SU-DHL-6 (cell line): ENCODE measurements at regions not wholly inside any gene's neighbourhood (a gene's known extent, or its start where the extent isn't known, plus 50 kb on each side); places are given as distances from the start of the nearest gene placed in this dataset.

Source experiments
- EZH2phosphoT487 ChIP-seq: fragments of 200-600 bp; sonication (generic), shearing (Covaris generic); conservative IDR thresholded peaks from 2 replicates; pipeline ENCODE4 v1.6.1; 2018; ENCODE audit warnings: mild to moderate bottlenecking, antibody characterized with exemption, low read length, moderate library complexity, mixed read lengths
- TF ChIP-seq, protein P1 (sequence below): fragments of 200-600 bp; sonication (generic); IDR thresholded peaks from one replicate; pipeline ENCODE4 v1.5.1; 2017; ENCODE audit warnings: antibody characterized with exemption, mild to moderate bottlenecking, low read length, moderate library complexity; ENCODE audit not compliant: insufficient read depth, poor library complexity, severe bottlenecking

DNA sequence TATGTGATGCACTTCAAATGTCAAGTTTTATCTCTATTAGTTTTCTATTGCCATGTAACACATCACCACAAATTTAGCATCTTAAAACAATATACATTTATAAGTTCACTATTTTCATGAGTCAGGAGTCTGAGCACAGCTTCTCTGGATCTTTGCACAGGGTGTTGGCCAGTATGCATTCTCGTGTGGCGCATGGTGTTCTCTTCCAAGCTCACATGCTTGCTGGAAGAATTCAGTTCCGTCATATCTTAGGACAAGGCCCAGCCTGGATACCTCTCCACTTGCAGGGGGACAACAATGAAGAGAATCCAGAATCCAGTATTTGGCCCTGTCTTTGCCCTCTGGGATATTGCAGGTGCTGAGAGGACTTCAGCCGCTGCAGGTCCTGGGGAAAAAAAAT lies 51.0 kb upstream of the ECI2 start:
- TF ChIP-seq, protein P1, sequence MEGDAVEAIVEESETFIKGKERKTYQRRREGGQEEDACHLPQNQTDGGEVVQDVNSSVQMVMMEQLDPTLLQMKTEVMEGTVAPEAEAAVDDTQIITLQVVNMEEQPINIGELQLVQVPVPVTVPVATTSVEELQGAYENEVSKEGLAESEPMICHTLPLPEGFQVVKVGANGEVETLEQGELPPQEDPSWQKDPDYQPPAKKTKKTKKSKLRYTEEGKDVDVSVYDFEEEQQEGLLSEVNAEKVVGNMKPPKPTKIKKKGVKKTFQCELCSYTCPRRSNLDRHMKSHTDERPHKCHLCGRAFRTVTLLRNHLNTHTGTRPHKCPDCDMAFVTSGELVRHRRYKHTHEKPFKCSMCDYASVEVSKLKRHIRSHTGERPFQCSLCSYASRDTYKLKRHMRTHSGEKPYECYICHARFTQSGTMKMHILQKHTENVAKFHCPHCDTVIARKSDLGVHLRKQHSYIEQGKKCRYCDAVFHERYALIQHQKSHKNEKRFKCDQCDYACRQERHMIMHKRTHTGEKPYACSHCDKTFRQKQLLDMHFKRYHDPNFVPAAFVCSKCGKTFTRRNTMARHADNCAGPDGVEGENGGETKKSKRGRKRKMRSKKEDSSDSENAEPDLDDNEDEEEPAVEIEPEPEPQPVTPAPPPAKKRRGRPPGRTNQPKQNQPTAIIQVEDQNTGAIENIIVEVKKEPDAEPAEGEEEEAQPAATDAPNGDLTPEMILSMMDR = no peak
- no peak for TF ChIP-seq EZH2phosphoT487
